GM12878 (cell line): ENCODE measurements at regions not wholly inside any gene's neighbourhood (a gene's known extent, or its start where the extent isn't known, plus 50 kb on each side); places are given as distances from the start of the nearest gene placed in this dataset.

Source experiments
- BCL11A ChIP-seq: IDR thresholded peaks from 2 replicates; pipeline ENCODE4 v1.6.1; 2011; ENCODE audit warnings: low read depth, low read length
- CHD2 ChIP-seq: IDR thresholded peaks from 2 replicates; pipeline ENCODE4 v1.6.1; 2011; ENCODE audit warnings: low read depth, low read length, improper control_type of control experiment, borderline replicate concordance
- HCFC1 ChIP-seq: fragments of 150-350 bp; IDR thresholded peaks from 2 replicates; pipeline ENCODE4 v1.6.1; 2014; ENCODE audit warnings: low read length
- MTA2 ChIP-seq: fragments of 450-650 bp; IDR thresholded peaks from 2 replicates; pipeline ENCODE4 v1.6.1; 2016; ENCODE audit warnings: low read depth, mild to moderate bottlenecking, moderate library complexity
- POLR2A ChIP-seq: IDR thresholded peaks from 2 replicates; pipeline ENCODE4 v1.6.1; 2011; ENCODE audit warnings: low read depth, mild to moderate bottlenecking, low read length
- ZNF384 ChIP-seq: IDR thresholded peaks from 2 replicates; pipeline ENCODE4 v1.6.1; 2012; ENCODE audit warnings: low read depth, mild to moderate bottlenecking, low read length, improper control_type of control experiment, borderline replicate concordance
- TF ChIP-seq, protein P1 (sequence below): IDR thresholded peaks from 2 replicates; pipeline ENCODE4 v1.6.1; 2012; ENCODE audit warnings: mild to moderate bottlenecking, low read depth, low read length

DNA sequence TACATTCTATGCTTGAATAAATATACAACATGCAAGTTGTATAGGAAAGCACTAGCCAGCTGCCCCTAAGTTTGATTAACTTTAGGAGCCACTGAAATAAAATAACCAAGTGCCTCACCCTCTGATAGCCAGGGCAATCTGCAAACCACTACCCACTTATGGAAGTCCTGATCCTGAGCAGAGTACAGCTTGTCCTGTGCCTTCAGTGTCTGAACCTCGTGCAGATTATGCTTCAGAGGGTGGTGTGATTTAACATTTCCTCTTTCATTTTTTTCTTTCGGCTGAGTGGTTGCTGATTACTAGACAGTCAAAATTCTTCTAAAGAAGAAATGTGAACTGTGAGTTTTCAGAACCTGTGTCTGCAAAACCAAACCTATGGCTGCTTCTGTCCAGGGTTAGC lies 327.7 kb downstream of the PIK3R1 start:
- TF ChIP-seq, protein P1, sequence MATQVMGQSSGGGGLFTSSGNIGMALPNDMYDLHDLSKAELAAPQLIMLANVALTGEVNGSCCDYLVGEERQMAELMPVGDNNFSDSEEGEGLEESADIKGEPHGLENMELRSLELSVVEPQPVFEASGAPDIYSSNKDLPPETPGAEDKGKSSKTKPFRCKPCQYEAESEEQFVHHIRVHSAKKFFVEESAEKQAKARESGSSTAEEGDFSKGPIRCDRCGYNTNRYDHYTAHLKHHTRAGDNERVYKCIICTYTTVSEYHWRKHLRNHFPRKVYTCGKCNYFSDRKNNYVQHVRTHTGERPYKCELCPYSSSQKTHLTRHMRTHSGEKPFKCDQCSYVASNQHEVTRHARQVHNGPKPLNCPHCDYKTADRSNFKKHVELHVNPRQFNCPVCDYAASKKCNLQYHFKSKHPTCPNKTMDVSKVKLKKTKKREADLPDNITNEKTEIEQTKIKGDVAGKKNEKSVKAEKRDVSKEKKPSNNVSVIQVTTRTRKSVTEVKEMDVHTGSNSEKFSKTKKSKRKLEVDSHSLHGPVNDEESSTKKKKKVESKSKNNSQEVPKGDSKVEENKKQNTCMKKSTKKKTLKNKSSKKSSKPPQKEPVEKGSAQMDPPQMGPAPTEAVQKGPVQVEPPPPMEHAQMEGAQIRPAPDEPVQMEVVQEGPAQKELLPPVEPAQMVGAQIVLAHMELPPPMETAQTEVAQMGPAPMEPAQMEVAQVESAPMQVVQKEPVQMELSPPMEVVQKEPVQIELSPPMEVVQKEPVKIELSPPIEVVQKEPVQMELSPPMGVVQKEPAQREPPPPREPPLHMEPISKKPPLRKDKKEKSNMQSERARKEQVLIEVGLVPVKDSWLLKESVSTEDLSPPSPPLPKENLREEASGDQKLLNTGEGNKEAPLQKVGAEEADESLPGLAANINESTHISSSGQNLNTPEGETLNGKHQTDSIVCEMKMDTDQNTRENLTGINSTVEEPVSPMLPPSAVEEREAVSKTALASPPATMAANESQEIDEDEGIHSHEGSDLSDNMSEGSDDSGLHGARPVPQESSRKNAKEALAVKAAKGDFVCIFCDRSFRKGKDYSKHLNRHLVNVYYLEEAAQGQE, result no peak
- TF ChIP-seq POLR2A (no peak), MTA2 (no peak), ZNF384 (no peak), BCL11A (no peak), HCFC1 (no peak), CHD2 (no peak)
